Loucy (cell line): ENCODE measurements at regions not wholly inside any gene's neighbourhood (a gene's known extent, or its start where the extent isn't known, plus 50 kb on each side); places are given as distances from the start of the nearest gene placed in this dataset.

Experiments used
- H2AFZ ChIP-seq: fragments of 200-600 bp; sonication (generic); 2 replicates; pipeline ENCODE4 v1.6.0; 2016; ENCODE audit warnings: antibody characterized with exemption, mild to moderate bottlenecking, low read length, moderate library complexity
- H3F3A ChIP-seq: fragments of 200-600 bp; 2 replicates; pipeline ENCODE4 v1.6.0; 2016; ENCODE audit warnings: antibody characterized with exemption, low read depth, mild to moderate bottlenecking
- H3K27me3 ChIP-seq: fragments of 200-600 bp; sonication (generic); 2 replicates; pipeline ENCODE4 v1.6.1; 2014; ENCODE audit warnings: low read length, mild to moderate bottlenecking; ENCODE audit not compliant: insufficient read depth, poor library complexity, severe bottlenecking
- H3K36me3 ChIP-seq: fragments of 200-600 bp; sonication (generic); 2 replicates; pipeline ENCODE4 v1.6.1; 2016; ENCODE audit warnings: low read length; ENCODE audit not compliant: insufficient read depth
- H3K4me1 ChIP-seq: fragments of 200-600 bp; sonication (generic); 2 replicates; pipeline ENCODE4 v1.5.1; 2014; ENCODE audit warnings: low read length, mild to moderate bottlenecking; ENCODE audit not compliant: insufficient read depth, poor library complexity, severe bottlenecking
- H3K4me2 ChIP-seq: fragments of 200-600 bp; sonication (generic); 2 replicates; pipeline ENCODE4 v1.6.0; 2014; ENCODE audit warnings: antibody characterized with exemption, low read length, low read depth, mild to moderate bottlenecking; ENCODE audit not compliant: poor library complexity, severe bottlenecking
- H3K4me3 ChIP-seq: fragments of 200-600 bp; sonication (generic); 2 replicates; pipeline ENCODE4 v1.5.1; 2014; ENCODE audit warnings: low read length, mild to moderate bottlenecking, mixed read lengths; ENCODE audit not compliant: poor library complexity, severe bottlenecking
- H3K79me2 ChIP-seq: fragments of 200-600 bp; sonication (generic); 2 replicates; pipeline ENCODE4 v1.6.1; 2014; ENCODE audit warnings: low read length; ENCODE audit not compliant: insufficient read depth
- H3K9ac ChIP-seq: fragments of 200-600 bp; sonication (generic); 2 replicates; pipeline ENCODE4 v1.6.0; 2014; ENCODE audit warnings: mild to moderate bottlenecking, low read depth, low read length, moderate library complexity; ENCODE audit not compliant: poor library complexity, severe bottlenecking
- H3K9me2 ChIP-seq: fragments of 200-600 bp; sonication (generic); replicated peaks from 2 replicates; pipeline ENCODE4 v1.6.1; 2016; ENCODE audit warnings: low read depth, low read length, mixed read lengths
- H3K9me3 ChIP-seq: fragments of 200-600 bp; sonication (generic); 2 replicates; pipeline ENCODE4 v1.6.1; 2014; ENCODE audit warnings: mild to moderate bottlenecking, antibody characterized with exemption, low read length, low read depth; ENCODE audit not compliant: insufficient read depth
- H4K20me1 ChIP-seq: fragments of 200-600 bp; sonication (generic); 2 replicates; pipeline ENCODE4 v1.6.0; 2014; ENCODE audit warnings: antibody characterized with exemption, low read length, mild to moderate bottlenecking; ENCODE audit not compliant: insufficient read depth, poor library complexity, severe bottlenecking
- CTCF ChIP-seq: fragments of 200-600 bp; sonication (generic); conservative IDR thresholded peaks from 2 replicates; pipeline ENCODE4 v1.5.1; 2014; ENCODE audit warnings: mild to moderate bottlenecking, antibody characterized with exemption, low read length
- EZH2phosphoT487 ChIP-seq: fragments of 200-600 bp; IDR thresholded peaks from 2 replicates; pipeline ENCODE4 v1.6.1; 2018; ENCODE audit warnings: antibody characterized with exemption, mild to moderate bottlenecking, moderate library complexity, borderline replicate concordance

DNA sequence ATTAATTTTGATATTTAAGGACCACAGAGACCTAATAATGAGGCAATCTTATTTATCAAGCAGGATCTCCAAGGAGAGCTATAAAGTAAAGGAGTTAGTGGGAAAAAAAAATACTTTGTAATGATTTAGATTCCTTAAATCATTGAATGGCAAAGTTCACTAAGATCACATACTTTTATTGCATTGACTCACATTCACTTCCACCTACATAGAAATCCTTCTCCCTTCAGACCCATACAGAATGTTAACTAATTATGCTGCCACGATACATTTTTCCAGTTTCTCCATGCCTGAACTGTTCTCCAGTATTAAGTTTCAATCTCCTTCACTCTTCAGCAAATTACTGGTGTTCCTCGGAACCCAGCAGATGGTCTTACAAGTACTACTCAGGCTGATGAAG lies 388.7 kb downstream of the EFNA5 start:
- no peak for TF ChIP-seq EZH2phosphoT487
- no peak for TF ChIP-seq CTCF
- no peak overlapping the region for H3K4me3 ChIP-seq

DNA sequence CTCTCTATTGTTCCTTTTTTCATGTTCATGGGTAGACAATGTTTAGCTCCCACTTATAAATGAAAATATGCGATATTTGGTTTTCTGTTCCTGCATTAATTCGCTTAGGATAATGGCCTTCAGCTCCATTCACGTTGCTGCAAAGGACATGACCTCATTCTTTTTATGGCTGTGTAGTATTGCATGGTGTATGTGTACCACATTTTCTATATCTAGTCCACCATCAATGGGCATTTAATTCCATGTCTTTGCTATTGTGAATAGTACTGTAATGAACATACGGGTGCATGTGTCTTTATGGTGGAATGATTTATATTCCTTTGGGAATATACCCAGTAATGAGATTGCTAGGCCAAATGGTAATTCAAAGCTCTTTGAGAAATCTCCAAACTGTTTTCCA lies 392.0 kb downstream of the EFNA5 start:
- Histone ChIP-seq H3K9me3 (no peaks in the 10 kb centered on the region), H2AFZ (no peak overlapping the region), H3K36me3 (no peaks in the 10 kb centered on the region), H3K4me3 (no peak overlapping the region), H3K27me3 (no peaks in the 10 kb centered on the region), H3K4me2 (no peak overlapping the region), H3K4me1 (no peaks in the 10 kb centered on the region), H3K9ac (no peak overlapping the region), H4K20me1 (no peaks in the 10 kb centered on the region), H3K9me2 (no peaks in the 10 kb centered on the region), H3K79me2 (no peaks in the 10 kb centered on the region), H3F3A (no peaks in the 10 kb centered on the region)
- TF ChIP-seq CTCF: no peak
- TF ChIP-seq EZH2phosphoT487: no peak

More for the DNA sequence above, 388.7 kb downstream of the EFNA5 start:
- no peaks in the 10 kb centered on the region for H3F3A ChIP-seq
- no peak overlapping the region for H3K9ac ChIP-seq
- no peaks in the 10 kb centered on the region for H4K20me1 ChIP-seq
- H3K9me3 ChIP-seq: no peaks in the 10 kb centered on the region
- H2AFZ ChIP-seq: no peak overlapping the region
- no peaks in the 10 kb centered on the region for H3K27me3 ChIP-seq
- no peaks in the 10 kb centered on the region for H3K9me2 ChIP-seq
- no peaks in the 10 kb centered on the region for H3K4me1 ChIP-seq
- H3K36me3 ChIP-seq: no peaks in the 10 kb centered on the region
- no peaks in the 10 kb centered on the region for H3K79me2 ChIP-seq
- no peak overlapping the region for H3K4me2 ChIP-seq

DNA sequence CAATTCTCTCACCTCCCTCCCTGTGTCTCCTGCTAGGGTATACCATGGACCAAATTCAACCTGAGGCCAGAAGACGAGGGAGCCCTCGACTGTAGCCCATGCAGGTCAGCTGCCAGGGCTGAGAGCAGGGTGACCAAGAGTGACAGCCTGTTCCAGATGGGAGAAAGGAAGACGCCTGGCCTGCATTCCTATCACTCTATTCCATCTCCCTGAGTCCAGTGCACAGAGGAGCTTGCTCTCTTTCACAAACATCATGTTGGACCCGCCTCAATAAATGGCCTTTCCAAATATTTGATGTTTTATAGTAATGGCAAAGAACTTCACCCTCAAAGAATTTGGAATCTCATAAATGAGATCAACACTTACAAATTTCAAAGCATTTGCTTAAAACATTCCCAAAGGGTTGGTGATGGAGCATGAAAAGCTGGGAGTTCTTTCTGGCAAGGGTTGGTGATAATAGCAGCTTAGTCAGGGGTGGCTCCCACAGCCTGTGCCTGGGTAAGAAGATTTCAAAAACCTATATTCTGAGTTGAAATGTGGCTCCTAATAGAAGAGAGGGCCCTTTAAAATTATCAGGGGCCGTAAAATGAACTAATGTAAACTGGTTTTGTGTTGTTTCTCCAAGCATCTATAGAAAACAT lies 393.1 kb downstream of the EFNA5 start:
- no peak for TF ChIP-seq CTCF
- TF ChIP-seq EZH2phosphoT487: no peak
- no peaks in the 10 kb centered on the region for H3K27me3 ChIP-seq

More for the DNA sequence above, 393.1 kb downstream of the EFNA5 start:
- no peaks in the 10 kb centered on the region for H4K20me1 ChIP-seq
- H3K9ac ChIP-seq: no peak overlapping the region
- no peak overlapping the region for H3K4me3 ChIP-seq
- no peaks in the 10 kb centered on the region for H3F3A ChIP-seq
- H3K9me2 ChIP-seq: no peaks in the 10 kb centered on the region
- no peak overlapping the region for H3K4me2 ChIP-seq
- no peaks in the 10 kb centered on the region for H3K36me3 ChIP-seq
- no peaks in the 10 kb centered on the region for H3K4me1 ChIP-seq
- H3K9me3 ChIP-seq: no peaks in the 10 kb centered on the region
- no peak overlapping the region for H2AFZ ChIP-seq
- H3K79me2 ChIP-seq: no peaks in the 10 kb centered on the region
